ENCODE measurements at regions not wholly inside any gene's neighbourhood (a gene's known extent, or its start where the extent isn't known, plus 50 kb on each side); places are given as distances from the start of the nearest gene placed in this dataset.
"Not testable (repeated sequence)": the region's sequence is repeated elsewhere in the genome, so short reads cannot be mapped to it uniquely, and the experiment has no call there.

DNA sequence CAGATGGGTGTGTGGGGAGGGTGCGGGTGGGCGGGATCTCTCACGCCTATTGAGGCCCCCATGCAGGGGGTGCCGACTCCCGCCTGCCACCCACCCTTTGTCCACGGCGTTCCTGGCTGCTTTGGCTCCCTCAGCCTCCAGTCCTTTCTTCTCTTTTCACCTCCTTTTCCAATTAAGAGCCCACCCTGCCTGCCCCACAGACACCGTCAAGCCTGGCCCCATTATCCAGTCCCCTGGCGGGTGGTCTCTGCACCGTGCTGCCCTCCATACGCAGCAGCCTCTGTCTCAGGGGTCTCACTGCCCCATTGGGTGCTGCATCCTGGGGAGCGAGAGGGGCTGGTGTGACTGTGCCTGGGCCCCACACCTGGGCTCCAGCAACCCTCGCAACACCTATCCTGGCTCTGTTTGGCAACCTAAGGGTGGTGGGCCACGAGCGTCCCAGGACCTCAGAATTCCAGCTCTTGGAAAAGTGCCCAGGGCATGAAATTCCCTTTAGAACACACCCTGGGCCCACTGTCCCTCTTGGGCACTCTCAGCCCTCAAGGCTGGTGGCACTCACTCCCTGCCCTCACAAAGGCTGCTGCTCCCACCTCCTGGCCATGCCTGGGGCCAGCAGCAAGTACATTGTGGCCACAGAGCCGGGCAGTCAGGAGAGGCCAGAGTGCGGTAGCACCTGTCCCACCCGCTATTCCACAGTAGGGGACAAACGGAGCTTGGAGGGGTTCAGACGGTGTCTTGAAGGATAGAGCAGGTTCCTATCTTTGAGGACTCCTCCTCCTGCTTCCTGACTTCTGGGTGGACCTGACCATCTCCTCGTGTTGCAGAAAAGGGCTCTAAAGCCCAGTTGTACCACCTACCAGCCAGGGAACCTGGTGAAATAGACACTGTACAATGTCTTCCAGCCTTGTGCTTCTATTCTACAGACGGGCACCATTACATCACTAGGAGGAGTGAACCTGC is 114.1 kb downstream of the KIF26A start:
- no peak for DNase-seq

GRCh38 chr14:104253223-104253822 is 114.9 kb downstream of the KIF26A start:
- DNase-seq, result no peak

DNA sequence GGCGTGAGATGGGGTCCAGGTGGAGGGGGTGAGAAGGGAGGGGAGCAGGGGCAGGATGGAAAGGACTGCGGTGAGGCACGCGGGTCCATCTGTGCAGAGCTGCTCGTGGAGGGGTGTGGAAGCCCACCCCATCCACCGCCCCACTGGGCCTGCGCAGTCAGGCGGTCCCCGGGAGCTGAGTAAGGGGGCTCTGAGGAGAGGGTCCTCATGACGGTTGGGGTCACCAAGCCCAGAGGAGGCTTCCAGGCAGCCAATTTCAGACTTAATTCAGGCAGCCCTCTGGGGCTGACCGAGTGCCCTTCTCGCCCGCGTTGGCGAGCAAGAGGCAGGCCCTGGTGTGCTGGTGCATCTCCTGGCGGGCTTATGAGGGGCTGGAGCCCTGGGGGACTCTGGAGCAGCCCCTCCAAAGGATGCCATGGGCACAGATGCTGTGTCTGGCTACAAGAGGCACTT is 115.5 kb downstream of the KIF26A start:
- DNase-seq, result no peak

GRCh38 chr14:104254735-104255400 is 116.5 kb downstream of the KIF26A start:
- no peak for DNase-seq

DNA sequence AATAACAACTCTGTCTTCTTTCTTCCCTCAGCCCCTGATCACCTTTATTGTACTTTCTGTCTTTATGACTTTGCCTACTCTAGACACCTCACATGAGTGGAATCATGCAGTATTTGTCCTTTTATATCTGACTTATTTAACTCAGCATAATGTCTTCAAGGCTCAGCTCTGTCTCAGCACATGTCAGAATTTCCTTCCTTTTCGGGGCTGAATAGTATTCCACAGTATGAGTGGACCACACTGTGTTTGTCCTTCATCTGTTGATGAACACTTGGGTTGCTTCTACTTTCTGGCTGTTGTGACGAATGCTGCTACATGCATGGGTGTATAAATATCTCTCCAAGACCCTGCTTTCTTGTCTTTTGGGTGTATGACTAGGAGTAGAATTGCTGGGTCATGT is 117.6 kb downstream of the KIF26A start:
- no peak for DNase-seq

DNA sequence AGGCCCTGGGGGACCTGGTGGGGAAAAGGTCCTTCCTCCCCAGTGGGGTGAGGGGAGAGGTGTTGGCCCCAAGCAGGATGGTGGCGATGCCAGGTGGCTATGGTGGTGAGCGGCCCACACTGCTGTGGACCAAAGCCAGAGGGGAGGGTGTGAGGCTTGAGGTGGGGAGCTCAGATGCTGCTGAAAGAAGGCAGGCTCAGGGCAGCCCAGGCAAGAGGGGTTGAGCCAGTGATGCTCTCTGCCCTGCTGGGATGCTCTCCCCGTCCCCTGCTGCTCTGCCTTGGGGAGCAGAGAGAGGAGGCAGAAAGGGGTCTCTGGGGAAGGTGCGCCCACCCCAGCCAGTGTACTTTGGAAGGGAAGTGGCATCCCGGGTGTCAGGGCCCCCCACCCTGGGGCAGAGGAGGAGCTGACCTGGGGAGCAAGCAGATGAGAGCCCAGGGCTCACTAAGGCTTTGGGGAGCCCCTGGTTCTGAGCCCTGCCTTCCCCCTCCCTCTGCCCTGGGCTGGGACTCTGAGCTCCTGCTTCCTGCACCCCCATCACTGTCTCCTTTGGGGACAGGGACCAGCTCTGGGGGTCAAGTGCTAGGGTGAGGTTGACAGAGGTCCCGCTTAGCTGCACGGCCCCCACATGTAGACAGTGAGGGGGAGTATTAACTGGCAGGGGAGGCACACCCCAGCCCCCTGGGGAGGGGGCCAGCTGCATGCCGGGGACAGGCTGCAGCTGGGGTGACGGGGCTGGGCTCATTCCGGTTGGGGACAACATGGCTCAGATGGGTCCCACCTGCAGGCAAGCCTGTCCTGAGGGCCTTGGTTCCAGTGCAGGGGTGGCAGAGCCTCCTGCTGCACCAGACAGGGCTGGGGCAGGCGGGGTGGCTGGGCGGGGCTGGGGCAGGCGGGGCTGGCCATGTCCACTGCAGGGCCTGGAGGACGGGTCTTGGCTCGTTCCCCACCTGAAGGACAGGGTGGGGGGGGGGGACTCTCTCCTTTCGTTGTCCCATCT is 124.4 kb downstream of the KIF26A start:
- no peak for DNase-seq

- DNase-seq, result no peak
These were observed 125.4 kb downstream of the KIF26A start for GRCh38 chr14:104263675-104264358.

DNA sequence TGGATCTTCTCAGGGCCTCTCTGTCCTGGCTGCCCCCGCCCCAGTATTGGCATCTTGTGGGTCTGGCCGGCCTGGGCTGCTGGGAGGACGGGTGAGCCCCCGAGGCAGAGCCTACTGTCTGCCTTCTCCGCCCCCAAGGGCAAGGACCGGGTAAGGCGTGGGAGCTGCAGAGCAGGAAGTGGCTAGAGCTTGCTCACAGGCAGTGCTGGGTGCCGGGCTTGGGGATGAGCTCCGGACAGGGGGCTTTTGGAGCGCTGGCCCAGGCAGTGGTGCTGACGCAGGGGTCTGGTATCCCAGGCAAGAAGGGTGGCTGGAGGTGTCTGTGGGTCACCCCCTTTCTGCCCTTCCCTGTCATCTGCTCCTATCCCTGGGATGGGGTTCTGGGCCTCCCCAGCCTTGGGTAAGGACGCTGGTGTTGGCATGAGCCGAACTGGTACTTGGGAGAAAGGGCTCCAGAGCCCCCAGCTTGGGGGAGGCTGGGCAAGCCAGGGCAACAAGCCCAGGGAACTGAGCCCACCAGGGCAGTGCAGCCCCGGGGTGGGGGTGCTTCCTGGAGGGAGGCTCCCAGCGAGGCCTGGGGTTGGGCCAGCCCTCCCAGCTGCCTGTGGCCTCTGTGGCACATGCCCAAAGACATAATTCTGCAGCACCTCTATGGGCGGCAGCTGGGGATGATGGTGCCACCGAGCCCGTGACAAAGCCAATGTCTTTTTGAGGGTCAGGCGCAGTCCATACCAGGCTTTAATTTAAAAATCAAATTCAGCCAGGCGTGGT is 126.3 kb downstream of the KIF26A start:
- no peak for DNase-seq

DNA sequence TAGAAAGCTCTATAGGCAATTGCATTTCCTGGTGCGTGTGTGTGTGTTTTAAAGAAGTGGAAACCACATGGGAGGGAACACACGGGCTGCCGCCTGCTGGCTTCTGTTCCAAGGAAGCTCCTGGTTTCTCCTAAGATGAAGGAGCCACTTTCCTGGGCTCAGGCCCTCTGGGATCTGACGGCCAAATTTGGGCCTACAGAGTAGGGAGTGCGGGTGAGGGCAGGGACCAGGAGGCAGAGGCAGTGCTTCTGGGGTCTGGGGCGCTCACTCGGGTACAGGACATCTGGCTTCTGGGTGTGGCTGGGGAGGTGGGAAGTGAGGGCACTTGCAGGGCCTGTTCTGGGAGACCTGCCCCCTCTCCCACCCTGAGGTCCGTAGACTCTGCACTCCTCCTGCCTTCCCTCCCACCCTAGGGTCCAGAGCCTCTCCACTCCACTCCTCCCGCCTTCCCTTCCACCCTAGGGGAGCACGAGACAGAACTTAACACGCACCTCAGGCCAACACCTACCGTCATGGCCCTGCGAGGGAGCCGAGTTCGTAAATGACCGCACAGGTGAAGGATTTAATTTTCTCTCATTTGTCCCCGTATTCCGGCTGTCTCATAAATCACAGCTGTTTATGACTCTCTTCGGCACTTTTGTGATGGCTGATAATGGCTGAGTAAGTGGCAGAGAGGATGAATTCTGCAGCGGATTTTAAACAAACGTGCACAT is 127.7 kb downstream of the KIF26A start:
- DNase-seq, result no peak

DNA sequence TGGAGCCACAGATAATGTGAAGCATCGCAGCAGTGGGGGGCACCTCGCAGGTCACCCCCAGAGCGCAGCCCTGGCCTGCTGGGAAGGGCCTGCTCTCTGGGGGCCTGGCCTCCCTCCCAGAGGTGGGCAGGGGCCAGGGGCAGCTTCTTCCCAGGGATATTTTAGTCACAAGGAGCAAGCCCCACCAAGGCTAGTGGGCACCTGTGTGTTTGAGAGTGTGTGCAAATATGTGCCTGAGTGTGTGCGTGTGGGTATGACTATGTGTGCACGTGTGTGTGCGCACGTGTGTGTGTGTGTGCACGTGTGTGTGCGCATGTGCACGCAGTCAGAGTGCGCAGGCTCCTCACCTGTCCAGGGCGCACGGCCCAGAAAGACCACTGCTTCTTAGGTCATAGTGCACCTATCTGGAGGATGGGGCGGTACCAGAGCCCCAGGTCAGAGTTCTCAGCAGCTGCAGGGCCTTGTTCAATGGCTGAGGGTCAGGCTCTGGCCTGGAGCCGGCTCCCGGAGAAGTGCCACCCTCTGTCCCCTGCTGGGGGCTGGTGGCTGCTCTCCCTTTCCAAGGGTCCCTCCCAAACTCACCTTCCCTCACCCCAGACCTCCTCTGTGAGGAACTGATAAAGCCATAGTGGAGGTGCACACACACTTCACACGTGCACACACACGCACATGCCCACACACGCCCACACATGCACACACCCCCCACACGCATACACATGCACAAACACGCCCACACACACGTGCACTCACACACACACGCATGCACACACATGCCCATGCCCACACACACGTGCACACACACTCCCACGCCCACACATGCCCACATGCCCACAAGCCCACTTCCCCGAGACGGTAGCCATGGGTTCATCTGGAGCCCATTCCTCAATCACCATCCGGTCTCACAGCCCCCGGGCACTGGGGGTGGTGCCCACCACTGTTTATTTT is 128.5 kb downstream of the KIF26A start:
- DNase-seq, result no peak

DNA sequence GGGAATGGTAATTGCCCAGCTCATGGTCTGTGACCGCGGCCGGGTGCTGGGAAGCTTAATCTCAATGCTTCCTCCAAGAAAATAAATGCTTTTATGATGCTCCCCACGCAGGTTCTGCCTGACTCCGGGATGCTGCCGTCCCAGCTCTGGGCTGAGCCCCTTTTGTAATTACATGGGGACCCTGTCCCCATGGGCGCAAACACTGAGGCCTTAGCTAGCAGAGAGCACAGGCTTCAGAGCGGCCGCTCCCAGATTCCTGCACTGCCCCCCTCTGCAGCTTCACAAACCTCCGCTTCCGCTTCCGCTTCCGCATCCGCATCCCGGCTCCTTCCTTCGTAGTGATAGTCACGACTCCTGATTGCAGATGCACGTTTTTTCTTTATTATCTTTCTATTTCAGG is 129.5 kb downstream of the KIF26A start:
- no peak for DNase-seq

- DNase-seq, result no peak
These were observed 129.9 kb downstream of the KIF26A start for GRCh38 chr14:104268295-104268694.

- no peak for DNase-seq
These were observed 130.5 kb downstream of the KIF26A start for GRCh38 chr14:104268725-104269436.

DNA sequence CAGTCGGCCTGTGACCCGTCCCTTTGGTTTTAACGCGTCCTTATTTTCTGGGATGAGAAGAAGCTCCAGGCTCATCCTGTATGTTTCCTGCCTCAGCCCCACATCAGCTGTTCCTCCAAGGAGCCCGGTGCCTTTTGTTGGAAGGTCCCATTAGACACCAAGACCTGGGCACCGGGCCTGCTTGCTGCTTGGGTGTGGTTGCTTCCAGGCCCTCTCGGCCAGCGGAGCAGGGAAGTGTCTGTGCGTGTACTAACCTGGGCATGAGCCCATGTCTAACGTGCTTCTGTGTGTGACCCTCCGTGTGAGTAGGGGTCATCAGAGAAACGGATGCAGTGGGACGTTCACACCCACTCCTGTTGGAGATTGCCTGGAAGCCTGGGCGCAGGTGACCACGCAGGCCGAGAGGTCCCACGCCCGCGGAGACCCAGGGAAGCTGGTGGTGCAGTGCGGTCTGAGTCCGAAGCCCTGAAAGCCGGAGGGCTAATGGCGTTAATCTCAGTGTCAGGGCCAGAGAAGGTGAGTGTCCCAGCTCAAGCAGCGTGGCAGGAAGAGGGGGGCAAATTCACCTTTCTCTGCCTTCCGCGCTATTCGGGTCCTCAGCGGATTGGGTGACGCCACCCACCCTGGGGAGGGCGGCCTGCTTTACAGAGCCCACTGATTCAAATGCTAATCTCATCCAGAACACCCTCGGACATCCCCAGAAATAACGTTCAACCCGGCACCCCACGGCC is 131.3 kb downstream of the KIF26A start:
- DNase-seq, result not testable (repeated sequence)

- DNase-seq, result no peak
These were observed 133.0 kb downstream of the KIF26A start for GRCh38 chr14:104271391-104271790.

DNA sequence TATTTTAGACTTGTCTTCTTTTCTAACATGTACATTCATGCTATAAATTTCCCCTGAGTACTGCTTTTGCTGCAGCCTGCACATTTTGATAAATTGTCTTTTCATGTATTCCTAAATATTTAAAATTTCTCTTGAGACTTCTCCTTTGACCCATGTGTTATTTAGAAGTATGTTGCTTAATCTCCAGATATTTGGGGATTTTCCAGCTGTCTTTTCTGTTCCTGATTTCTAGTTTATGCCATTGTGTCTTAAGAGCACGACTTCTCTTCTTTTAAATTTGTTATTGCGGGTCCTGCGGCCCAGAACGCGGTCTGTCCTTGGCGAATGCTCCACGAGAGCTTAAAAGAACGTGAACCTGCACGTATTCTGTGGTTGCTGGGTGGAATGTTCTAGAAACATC is 136.4 kb downstream of the KIF26A start:
- no peak for DNase-seq

GRCh38 chr14:104277416-104278213 is 139.2 kb downstream of the KIF26A start:
- DNase-seq, result no peak
